GM12891 (cell line): ENCODE measurements at regions not wholly inside any gene's neighbourhood (a gene's known extent, or its start where the extent isn't known, plus 50 kb on each side); places are given as distances from the start of the nearest gene placed in this dataset.
"Not testable (repeated sequence)": the region's sequence is repeated elsewhere in the genome, so short reads cannot be mapped to it uniquely, and the experiment has no call there.

ENCODE experiments used
- DNase-seq: peaks from one replicate; pipeline ENCODE4 v3.0.0; 2011; ENCODE audit warnings: low spot score; ENCODE audit not compliant: insufficient read length
- FAIRE-seq: peaks from 2 replicates; lab custom pipeline; 2011; peaks lifted over from hg19 to GRCh38; lab: Jason Lieb, UNC
- PAX5 ChIP-seq: IDR thresholded peaks from 2 replicates; pipeline ENCODE4 v1.6.1; 2011; ENCODE audit warnings: low read length, moderate library complexity, mild to moderate bottlenecking; ENCODE audit not compliant: insufficient read depth, severe bottlenecking
- POLR2A ChIP-seq: IDR thresholded peaks from 2 replicates; pipeline ENCODE4 v1.6.1; 2011; ENCODE audit warnings: low read depth, low read length, control low read depth
- POLR2AphosphoS5 ChIP-seq: IDR thresholded peaks from 2 replicates; pipeline ENCODE4 v1.6.1; 2011; ENCODE audit warnings: low read depth, low read length, control low read depth
- POU2F2 ChIP-seq: IDR thresholded peaks from 2 replicates; pipeline ENCODE4 v1.6.1; 2011; ENCODE audit warnings: low read depth, mild to moderate bottlenecking, control low read depth, low read length, moderate library complexity
- SPI1 ChIP-seq: IDR thresholded peaks from 2 replicates; pipeline ENCODE4 v1.6.1; 2011; ENCODE audit warnings: low read depth, low read length, control low read depth
- TAF1 ChIP-seq: IDR thresholded peaks from 2 replicates; pipeline ENCODE4 v1.6.1; 2011; ENCODE audit warnings: low read depth, low read length, control low read depth

GRCh38 chrX:25112156-25112555, 96.4 kb upstream of the ARX start:
- DNase-seq (no peak), FAIRE-seq (no peak)
- no peak for TF ChIP-seq POLR2AphosphoS5
- TF ChIP-seq SPI1 = no peak
- no peak for TF ChIP-seq PAX5
- TF ChIP-seq POU2F2 = no peak
- TF ChIP-seq TAF1 = no peak
- no peak for TF ChIP-seq POLR2A

GRCh38 chrX:25108481-25108880, 92.7 kb upstream of the ARX start:
- FAIRE-seq (no peak), DNase-seq (no peak)
- TF ChIP-seq POU2F2 = no peak
- TF ChIP-seq POLR2AphosphoS5 = no peak
- TF ChIP-seq POLR2A = no peak
- TF ChIP-seq PAX5 = no peak
- TF ChIP-seq TAF1 = no peak

GRCh38 chrX:25105221-25105620, 89.5 kb upstream of the ARX start:
- TF ChIP-seq POLR2AphosphoS5 (no peak), POU2F2 (no peak), PAX5 (no peak), POLR2A (no peak)
- DNase-seq (no peak), FAIRE-seq (no peak)

- no peak for DNase-seq
- FAIRE-seq = no peak
- TF ChIP-seq POLR2AphosphoS5 (no peak), POLR2A (no peak), PAX5 (no peak), POU2F2 (no peak), SPI1 (no peak), TAF1 (no peak)
Observed at GRCh38 chrX:25096522-25097045, 80.8 kb upstream of the ARX start.

GRCh38 chrX:25091152-25091551, 75.4 kb upstream of the ARX start:
- not testable (repeated sequence) for FAIRE-seq

GRCh38 chrX:25084446-25084845, 68.7 kb upstream of the ARX start:
- FAIRE-seq (no peak), DNase-seq (no peak)
- TF ChIP-seq PAX5 (no peak), TAF1 (no peak), POLR2A (no peak), POU2F2 (no peak), POLR2AphosphoS5 (no peak), SPI1 (no peak)

More at GRCh38 chrX:25091152-25091551, 75.4 kb upstream of the ARX start:
- DNase-seq = not testable (repeated sequence)

- FAIRE-seq (peak; percentile 52), DNase-seq (no peak)
- TF ChIP-seq PAX5 (no peak), POLR2A (no peak), POU2F2 (no peak), SPI1 (no peak), POLR2AphosphoS5 (no peak), TAF1 (no peak)
Observed at GRCh38 chrX:25083661-25084060, 67.9 kb upstream of the ARX start.

GRCh38 chrX:25079020-25079419, 63.3 kb upstream of the ARX start:
- no peak for DNase-seq
- no peak for FAIRE-seq
- TF ChIP-seq POU2F2 (no peak), POLR2AphosphoS5 (no peak), SPI1 (no peak), POLR2A (no peak), PAX5 (no peak)

- no peak for FAIRE-seq
- TF ChIP-seq TAF1 = no peak
- no peak for TF ChIP-seq POLR2AphosphoS5
- TF ChIP-seq PAX5 = no peak
- no peak for TF ChIP-seq POU2F2
- TF ChIP-seq SPI1 = no peak
- no peak for TF ChIP-seq POLR2A
- no peak for DNase-seq
Observed at GRCh38 chrX:25076941-25077500, 61.3 kb upstream of the ARX start.

GRCh38 chrX:25072247-25072646, 56.5 kb upstream of the ARX start:
- TF ChIP-seq PAX5 (no peak), SPI1 (no peak), POU2F2 (no peak), POLR2AphosphoS5 (no peak), POLR2A (no peak), TAF1 (no peak)
- no peak for DNase-seq
- FAIRE-seq = no peak
